RKO (cell line): ENCODE measurements at regions not wholly inside any gene's neighbourhood (a gene's known extent, or its start where the extent isn't known, plus 50 kb on each side); places are given as distances from the start of the nearest gene placed in this dataset.
"Not testable (repeated sequence)": the region's sequence is repeated elsewhere in the genome, so short reads cannot be mapped to it uniquely, and the experiment has no call there.

Source experiments
- DNase-seq: peaks from one replicate; pipeline ENCODE4 v3.0.0-alpha.2; 2016; ENCODE audit warnings: low spot score

GRCh38 chr3:150242220-150242936 is 165.7 kb upstream of the TSC22D2 start:
- no peak for DNase-seq

GRCh38 chr3:150240891-150241290 is 167.2 kb upstream of the TSC22D2 start:
- DNase-seq: no peak

DNA sequence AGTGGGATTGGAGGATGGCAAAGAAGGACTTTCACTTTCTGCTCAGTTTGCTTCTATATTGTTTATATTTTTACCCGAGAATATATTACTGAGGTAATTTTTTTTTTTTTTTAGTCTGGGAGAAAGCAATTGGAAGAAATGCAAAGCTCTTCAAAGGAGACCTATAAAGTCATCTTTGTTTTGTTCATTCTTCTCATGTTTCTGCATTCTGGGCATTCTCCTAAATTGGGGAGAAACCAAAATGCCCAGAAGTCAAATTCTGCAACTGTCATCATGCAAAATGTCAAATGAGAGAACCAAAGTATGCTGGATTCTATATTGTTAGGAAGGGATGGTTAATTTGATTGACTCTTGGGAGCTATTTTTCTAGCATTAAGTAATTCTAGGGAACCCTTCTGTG is 168.3 kb upstream of the TSC22D2 start:
- no peak for DNase-seq

DNA sequence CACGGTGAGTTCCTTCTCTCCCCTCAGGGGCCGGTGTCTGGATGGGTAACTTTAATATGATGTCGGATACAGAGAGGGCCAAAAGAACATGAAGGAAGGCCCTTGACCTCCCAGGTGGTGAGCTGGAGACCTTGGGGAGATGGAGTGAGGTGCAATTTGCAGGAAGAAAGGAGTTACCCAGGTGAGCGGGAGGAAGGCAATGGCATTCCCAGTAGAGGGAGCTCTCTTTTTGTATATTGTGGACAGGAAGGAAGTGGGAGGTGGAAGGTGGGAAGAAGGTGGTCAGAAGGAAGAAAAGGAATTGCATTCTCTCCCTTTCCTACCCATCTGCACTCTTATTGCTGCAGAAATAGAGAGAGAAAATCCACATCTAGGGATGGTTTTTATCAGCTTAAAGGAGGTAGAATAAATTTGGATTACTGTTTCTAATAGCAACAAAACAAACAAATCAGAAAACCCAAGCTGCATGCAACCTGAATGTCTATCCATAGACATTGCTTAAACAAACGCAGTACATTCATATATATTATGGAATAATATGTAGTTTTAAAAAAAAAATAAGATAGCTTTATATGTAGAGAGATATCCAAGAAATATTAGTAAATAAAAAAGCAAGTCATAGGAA is 169.0 kb upstream of the TSC22D2 start:
- peak; percentile 19 for DNase-seq

DNA sequence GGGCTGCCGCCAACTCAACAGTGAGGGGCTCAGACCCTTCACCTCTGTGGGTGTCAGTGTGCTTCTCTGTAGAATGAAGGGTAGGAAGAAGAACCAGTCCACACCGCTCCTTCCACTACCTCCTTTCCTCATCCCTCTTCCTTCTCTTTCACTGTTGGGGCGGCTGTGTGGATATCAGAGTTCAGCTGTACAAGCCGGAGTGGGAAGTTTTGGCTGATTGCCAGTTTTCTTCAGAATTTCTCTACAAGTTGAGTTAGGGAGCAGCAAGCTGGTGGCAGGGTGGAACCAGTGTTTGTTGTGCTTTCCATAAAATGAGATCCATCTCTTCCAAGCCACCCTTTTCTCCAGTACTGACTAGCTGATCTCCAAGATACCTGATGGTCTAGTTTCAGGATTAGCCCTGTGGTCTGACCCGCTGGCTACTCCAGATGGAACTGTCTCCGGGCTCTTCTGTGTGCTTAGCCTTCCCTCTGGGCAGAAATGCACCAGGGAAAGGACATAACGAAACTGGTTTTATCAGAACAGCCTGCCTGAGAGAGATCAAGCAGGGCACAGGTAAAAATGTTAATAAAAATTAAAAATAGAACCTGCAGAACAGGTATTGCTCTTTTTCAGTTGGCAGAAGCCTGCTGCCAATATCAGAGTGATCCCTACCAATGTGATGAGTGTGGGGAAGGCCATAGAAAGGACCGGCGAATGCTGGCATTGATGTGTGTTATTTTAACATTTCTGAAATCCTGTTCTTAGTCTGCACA is 169.9 kb upstream of the TSC22D2 start:
- no peak for DNase-seq

DNA sequence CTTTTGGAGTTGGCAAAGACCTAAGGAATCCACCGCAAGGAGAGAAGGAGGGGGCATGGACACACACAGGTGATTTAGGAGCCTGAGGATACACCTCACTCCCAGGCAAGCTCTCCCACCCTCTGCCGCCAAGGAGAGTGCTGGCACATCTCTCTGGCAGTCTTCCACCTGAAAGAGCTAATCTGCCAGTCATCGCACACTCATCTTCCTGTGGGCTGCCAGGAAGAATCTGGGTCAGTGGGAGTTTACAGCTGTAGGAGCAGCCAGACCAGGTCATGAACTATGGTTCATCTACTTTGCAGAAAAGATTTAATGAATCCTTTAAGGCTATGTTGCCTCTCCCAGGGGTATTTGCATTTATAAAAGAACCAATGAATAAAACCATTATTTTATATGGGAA is 170.6 kb upstream of the TSC22D2 start:
- peak; percentile 60 for DNase-seq

GRCh38 chr3:150236316-150237082 is 171.6 kb upstream of the TSC22D2 start:
- DNase-seq: no peak

DNA sequence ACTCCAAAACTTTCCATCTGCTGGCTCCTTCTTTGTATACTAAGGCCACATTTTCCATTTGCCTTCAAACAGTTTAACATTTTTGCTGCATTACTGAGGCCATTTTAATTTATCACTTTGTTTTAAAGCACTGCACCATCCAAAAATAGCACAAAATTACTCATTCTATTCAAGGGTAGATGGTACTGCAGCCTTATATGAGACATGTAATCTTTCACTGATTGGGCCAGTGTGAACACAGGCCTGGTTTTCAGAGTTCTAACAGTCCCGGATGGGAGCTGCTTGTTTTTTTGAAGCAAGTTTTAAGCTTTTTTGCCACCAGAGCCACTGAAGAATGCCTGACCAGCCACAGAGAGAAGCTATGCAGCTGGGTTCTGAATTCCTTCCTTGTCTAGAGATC is 172.3 kb upstream of the TSC22D2 start:
- DNase-seq: no peak

GRCh38 chr3:150232992-150233451 is 175.1 kb upstream of the TSC22D2 start:
- no peak for DNase-seq

DNA sequence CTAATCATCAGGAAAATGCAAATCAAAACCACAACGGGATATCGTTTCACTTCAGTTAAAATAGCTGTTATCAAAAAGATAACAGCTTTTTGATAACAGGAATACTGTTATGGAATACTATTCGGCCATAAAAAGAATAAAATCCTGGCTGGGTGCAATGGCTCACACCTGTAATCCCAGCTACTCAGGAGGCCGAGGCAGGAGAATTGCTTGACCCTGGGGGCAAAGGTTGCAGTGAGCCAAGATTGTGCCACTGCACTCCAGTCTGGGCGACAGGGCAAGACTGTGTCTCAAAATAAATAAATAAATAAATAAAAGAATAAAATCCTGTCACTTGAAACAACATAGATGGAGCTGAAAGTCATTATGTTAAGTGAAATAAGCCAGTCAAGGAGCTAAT is 178.1 kb upstream of the TSC22D2 start:
- DNase-seq: no peak

- DNase-seq: not testable (repeated sequence)
Observed at GRCh38 chr3:150228626-150229025, 179.5 kb upstream of the TSC22D2 start.

DNA sequence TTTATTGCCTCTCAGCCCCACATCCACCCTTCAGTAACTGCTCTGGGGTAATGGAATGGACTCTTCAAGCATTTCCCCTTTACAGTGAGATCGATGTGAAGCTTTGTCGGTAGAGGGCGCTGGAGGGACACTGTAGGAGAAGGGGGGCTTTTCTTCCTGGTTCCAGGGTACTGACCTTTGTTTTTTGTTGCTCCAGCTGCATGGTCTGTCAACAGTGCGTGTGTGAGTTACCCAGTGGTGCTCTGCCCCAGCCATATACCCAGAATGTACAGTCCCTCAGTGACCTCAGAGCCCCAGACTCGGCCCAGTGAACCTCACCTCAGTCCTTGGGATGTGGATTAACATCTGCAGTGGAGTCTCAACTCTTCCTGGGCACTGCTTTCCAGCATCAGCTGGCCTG is 180.3 kb upstream of the TSC22D2 start:
- DNase-seq: no peak

GRCh38 chr3:150225986-150226385 is 182.1 kb upstream of the TSC22D2 start:
- DNase-seq: no peak

GRCh38 chr3:150223558-150223957 is 184.5 kb upstream of the TSC22D2 start:
- DNase-seq: no peak

- DNase-seq: no peak
Observed at GRCh38 chr3:150222691-150223489, 185.2 kb upstream of the TSC22D2 start.

GRCh38 chr3:150221904-150222523 is 186.1 kb upstream of the TSC22D2 start:
- DNase-seq: no peak

DNA sequence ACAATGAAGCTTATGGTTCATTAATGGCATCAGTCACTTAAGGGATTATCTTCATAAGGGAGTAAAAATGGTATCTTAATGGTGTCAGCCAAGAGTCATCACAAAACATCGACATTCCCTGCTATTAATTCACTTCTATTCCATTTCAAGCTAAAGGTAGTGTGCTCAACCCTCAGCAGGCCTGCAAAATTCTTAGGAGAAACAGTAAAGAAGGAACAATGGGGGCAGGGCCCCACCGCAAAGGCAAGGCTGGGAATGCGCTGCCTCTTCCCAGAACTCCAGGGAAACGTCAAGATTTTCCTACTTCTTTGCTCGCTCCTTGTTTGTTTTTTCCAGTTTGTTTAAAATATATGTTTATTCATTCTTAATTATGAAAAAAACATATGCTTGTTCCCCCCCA is 187.3 kb upstream of the TSC22D2 start:
- DNase-seq: no peak

DNA sequence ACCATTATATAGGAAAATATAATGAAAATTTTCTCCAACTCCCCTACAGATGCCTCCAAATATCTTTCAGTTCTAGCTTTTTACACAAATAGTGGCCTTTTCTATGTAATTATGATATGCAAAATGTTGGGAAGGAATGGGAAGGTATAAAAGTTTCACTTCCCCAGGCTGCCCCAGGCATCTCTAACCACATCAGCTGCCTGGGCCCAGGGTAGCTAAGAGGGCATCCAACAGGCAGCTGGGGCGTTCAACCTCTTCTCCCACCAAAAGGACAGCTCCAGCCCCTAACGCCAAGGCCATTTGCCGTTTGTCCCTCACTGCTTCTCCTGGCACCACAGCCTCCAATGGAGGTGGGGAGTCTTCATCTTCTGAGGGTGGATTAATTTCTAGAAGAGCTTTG is 188.1 kb upstream of the TSC22D2 start:
- no peak for DNase-seq

DNA sequence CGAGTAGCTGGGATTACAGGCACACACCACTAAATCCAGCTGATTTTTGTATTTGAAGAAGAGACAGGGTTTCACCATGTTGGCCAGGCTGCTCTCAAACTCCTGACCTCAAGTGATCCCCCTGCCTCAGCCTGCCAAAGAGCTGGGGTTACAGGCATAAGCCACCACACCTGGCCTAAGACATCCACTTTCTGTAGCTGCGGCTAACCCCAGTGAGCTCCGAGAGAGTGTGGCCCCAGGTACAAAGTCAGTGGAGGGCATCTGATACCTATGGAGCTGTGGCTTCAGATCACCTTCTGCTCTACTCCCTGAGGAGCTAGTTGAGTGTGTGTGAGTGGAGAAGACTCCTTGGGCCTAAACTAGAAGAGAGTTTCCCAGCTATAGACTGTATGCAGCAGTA is 189.3 kb upstream of the TSC22D2 start:
- DNase-seq: no peak

DNA sequence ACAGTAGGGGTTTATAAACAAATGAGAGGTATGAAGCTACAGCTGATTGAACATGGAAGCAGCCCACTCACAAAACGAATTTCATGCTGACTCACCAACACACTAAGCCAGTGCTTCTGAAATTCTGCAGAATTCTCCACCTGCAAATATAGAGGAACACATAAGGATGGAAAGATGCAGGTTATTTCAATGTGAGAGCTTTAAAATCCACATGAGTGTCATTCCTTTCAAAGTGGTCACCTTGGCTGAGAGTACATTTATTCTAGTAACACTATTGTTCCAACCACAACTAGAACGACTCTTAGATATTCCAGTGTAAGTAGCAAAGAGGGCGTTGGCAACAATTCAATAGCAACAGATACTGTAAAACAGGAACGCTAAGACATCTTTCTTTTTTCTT is 189.9 kb upstream of the TSC22D2 start:
- DNase-seq: no peak

DNA sequence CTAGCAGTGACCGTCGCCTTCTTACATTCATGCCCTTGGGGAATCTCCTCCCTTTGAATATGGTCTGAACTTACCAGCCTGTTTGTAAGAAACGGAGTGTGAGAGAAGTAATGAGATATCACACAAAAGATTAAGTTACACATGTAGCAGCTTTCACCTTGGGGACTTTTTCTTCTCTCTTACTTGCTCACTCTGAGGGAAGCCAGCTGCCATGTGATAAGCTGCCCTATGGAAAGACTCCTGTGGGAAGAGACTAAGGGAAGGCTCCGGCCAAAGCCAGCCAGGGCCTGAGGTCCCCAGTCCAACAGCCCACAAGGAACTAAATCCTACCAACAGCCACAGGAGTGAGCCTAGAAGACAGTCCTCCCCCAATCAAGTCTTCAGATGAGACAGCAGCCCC is 190.4 kb upstream of the TSC22D2 start:
- no peak for DNase-seq
